ENCODE measurements at regions not wholly inside any gene's neighbourhood (a gene's known extent, or its start where the extent isn't known, plus 50 kb on each side); places are given as distances from the start of the nearest gene placed in this dataset.

- H3K27me3 ChIP-seq = no peaks in the 10 kb centered on the region
- no peak overlapping the region for H3K4me3 ChIP-seq
- H3K27ac ChIP-seq = no peak overlapping the region
- no peaks in the 10 kb centered on the region for H3K36me3 ChIP-seq
- peak in 1 of 2 donors; percentile 76 for DNase-seq
- TF ChIP-seq, protein P1, sequence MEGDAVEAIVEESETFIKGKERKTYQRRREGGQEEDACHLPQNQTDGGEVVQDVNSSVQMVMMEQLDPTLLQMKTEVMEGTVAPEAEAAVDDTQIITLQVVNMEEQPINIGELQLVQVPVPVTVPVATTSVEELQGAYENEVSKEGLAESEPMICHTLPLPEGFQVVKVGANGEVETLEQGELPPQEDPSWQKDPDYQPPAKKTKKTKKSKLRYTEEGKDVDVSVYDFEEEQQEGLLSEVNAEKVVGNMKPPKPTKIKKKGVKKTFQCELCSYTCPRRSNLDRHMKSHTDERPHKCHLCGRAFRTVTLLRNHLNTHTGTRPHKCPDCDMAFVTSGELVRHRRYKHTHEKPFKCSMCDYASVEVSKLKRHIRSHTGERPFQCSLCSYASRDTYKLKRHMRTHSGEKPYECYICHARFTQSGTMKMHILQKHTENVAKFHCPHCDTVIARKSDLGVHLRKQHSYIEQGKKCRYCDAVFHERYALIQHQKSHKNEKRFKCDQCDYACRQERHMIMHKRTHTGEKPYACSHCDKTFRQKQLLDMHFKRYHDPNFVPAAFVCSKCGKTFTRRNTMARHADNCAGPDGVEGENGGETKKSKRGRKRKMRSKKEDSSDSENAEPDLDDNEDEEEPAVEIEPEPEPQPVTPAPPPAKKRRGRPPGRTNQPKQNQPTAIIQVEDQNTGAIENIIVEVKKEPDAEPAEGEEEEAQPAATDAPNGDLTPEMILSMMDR (IDR thresholded peaks at IDR 0.05) = no peak
- TF ChIP-seq POLR2A (IDR thresholded peaks at IDR 0.05) (no peak), POLR2AphosphoS5 (IDR thresholded peaks at IDR 0.05) (no peak), EP300 (IDR thresholded peaks at IDR 0.05) (no peak)
- 66 to 71% methylated on average over 7 of the region's 7 CpGs for WGBS, 2 donors
- ATAC-seq (ENCODE audit: low FRiP score in 2 of 2) = peak; percentile 36 to 82
- H3K4me1 ChIP-seq = peaks cover 0 to 2% (median 0%) of the 10 kb centered on the region in 4 donors
- H3K9me3 ChIP-seq = no peaks in the 10 kb centered on the region
Observed at GRCh38 chr5:62083247-62083646, 222.8 kb upstream of the KIF2A start.

DNA sequence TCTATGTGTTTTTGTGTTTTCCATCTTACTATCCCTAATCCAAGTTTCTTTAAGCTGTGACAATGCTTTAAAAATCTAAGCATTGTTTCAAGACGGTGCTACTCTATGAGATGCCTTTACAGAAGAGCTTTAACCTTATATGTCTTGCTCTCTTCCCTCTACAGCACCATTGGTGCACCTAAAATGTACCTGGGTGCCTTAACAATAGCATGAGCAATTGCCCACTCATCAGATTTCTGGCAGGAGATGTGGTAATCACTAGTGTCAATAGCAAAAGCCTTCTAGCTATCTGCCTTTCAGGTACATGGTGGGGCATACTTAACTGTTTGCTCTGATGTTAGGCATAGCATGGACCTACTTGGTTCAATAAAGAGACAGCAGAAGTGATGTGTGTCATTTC is 222.3 kb upstream of the KIF2A start:
- WGBS, 2 donors = 64 to 75% methylated on average over 1 of the region's 1 CpG
- no peak for ATAC-seq (ENCODE audit: low FRiP score in 2 of 2)
- H3K4me3 ChIP-seq = no peak overlapping the region

GRCh38 chr5:62084391-62084790 is 221.6 kb upstream of the KIF2A start:
- WGBS, 2 donors = 78 to 84% methylated on average over 8 of the region's 8 CpGs
- TF ChIP-seq, protein P1 (IDR thresholded peaks at IDR 0.05) = no peak
- TF ChIP-seq POLR2AphosphoS5 (IDR thresholded peaks at IDR 0.05) (no peak), POLR2A (IDR thresholded peaks at IDR 0.05) (no peak), EP300 (IDR thresholded peaks at IDR 0.05) (no peak)
- Histone ChIP-seq H3K9me3 (no peaks in the 10 kb centered on the region), H3K4me1 (peaks cover 0 to 2% (median 0%) of the 10 kb centered on the region in 4 donors), H3K4me3 (no peak overlapping the region), H3K27ac (no peak overlapping the region), H3K27me3 (no peaks in the 10 kb centered on the region), H3K36me3 (no peaks in the 10 kb centered on the region)
- no peak for ATAC-seq (ENCODE audit: low FRiP score in 2 of 2)
- no peak for DNase-seq

More for the DNA sequence above, 222.3 kb upstream of the KIF2A start:
- H3K36me3 ChIP-seq = no peaks in the 10 kb centered on the region
- H3K9me3 ChIP-seq = no peaks in the 10 kb centered on the region
- TF ChIP-seq, protein P1 (IDR thresholded peaks at IDR 0.05) = no peak
- TF ChIP-seq POLR2AphosphoS5 (IDR thresholded peaks at IDR 0.05) (no peak), EP300 (IDR thresholded peaks at IDR 0.05) (no peak), POLR2A (IDR thresholded peaks at IDR 0.05) (no peak)
- DNase-seq = no peak
- H3K27me3 ChIP-seq = no peaks in the 10 kb centered on the region
- no peak overlapping the region for H3K27ac ChIP-seq
- H3K4me1 ChIP-seq = peaks cover 0 to 2% (median 0%) of the 10 kb centered on the region in 4 donors

GRCh38 chr5:62090953-62091352 is 215.1 kb upstream of the KIF2A start:
- no peaks in the 10 kb centered on the region for H3K27me3 ChIP-seq
- TF ChIP-seq POLR2AphosphoS5 (IDR thresholded peaks at IDR 0.05) (no peak), POLR2A (IDR thresholded peaks at IDR 0.05) (no peak), EP300 (IDR thresholded peaks at IDR 0.05) (no peak)
- TF ChIP-seq, protein P1 (IDR thresholded peaks at IDR 0.05) = no peak
- no peak overlapping the region for H3K27ac ChIP-seq
- H3K4me1 ChIP-seq = no peaks in the 10 kb centered on the region
- H3K4me3 ChIP-seq = no peak overlapping the region
- no peaks in the 10 kb centered on the region for H3K9me3 ChIP-seq
- no peaks in the 10 kb centered on the region for H3K36me3 ChIP-seq
- DNase-seq (no peak), ATAC-seq (ENCODE audit: low FRiP score in 2 of 2) (no peak)

DNA sequence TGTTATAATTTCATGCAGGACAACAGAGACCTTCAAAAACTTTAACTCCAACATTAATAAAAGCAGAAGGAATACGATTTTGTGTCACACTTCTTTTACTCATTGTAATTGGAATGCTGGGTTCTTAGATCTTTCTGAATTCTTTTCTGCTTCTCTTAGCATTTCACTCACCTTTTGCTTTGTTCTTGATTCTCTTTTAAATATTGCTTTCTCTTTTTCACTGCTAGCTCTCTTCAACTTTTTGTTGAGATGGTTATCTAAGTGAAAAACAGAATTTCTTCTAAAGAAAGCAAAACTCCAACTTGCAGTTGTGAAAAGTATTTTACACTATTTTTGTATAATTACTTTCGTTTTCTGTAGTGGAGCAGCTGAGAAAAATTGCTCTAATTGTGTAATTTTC is 212.6 kb upstream of the KIF2A start:
- WGBS, 2 donors = 40 to 55% methylated on average over 2 of the region's 2 CpGs
- Histone ChIP-seq H3K27ac (no peak overlapping the region), H3K36me3 (no peaks in the 10 kb centered on the region), H3K27me3 (no peaks in the 10 kb centered on the region), H3K4me1 (no peaks in the 10 kb centered on the region), H3K9me3 (no peaks in the 10 kb centered on the region), H3K4me3 (no peak overlapping the region)
- no peak for TF ChIP-seq EP300 (IDR thresholded peaks at IDR 0.05)
- no peak for TF ChIP-seq POLR2A (IDR thresholded peaks at IDR 0.05)
- TF ChIP-seq POLR2AphosphoS5 (IDR thresholded peaks at IDR 0.05) = no peak
- TF ChIP-seq, protein P1 (IDR thresholded peaks at IDR 0.05) = no peak
- ATAC-seq (ENCODE audit: low FRiP score in 2 of 2) = no peak
- DNase-seq = no peak
